ENCODE measurements at regions not wholly inside any gene's neighbourhood (a gene's known extent, or its start where the extent isn't known, plus 50 kb on each side); places are given as distances from the start of the nearest gene placed in this dataset.

GRCh38 chr18:78319961-78320360 is 659.7 kb upstream of the SALL3 start:
- DNase-seq (ENCODE audit: low spot score in 2 of 2): no peak
- no peak for ATAC-seq
- H3K36me3 Mint-ChIP-seq: no peaks in the 10 kb centered on the region
- H3K27ac Mint-ChIP-seq: no peak overlapping the region
- H3K9me3 Mint-ChIP-seq: no peaks in the 10 kb centered on the region

GRCh38 chr18:78321402-78321801 is 658.2 kb upstream of the SALL3 start:
- no peak for ATAC-seq
- H3K27ac Mint-ChIP-seq: no peak overlapping the region
- no peak for DNase-seq (ENCODE audit: low spot score in 2 of 2)
- peaks cover 0 to 5% of the 10 kb centered on the region in 2 donors for H3K9me3 Mint-ChIP-seq
- no peaks in the 10 kb centered on the region for H3K36me3 Mint-ChIP-seq

- no peaks in the 10 kb centered on the region for H3K36me3 Mint-ChIP-seq
- H3K9me3 Mint-ChIP-seq: peaks cover 0 to 5% of the 10 kb centered on the region in 2 donors
- H3K27ac Mint-ChIP-seq: no peak overlapping the region
- ATAC-seq (no peak), DNase-seq (ENCODE audit: low spot score in 2 of 2) (no peak)
Observed at GRCh38 chr18:78323453-78324197, 656.0 kb upstream of the SALL3 start.

- Mint-ChIP-seq H3K27ac (no peak overlapping the region), H3K36me3 (no peaks in the 10 kb centered on the region), H3K9me3 (peaks cover 0 to 5% of the 10 kb centered on the region in 2 donors)
- ATAC-seq (no peak), DNase-seq (ENCODE audit: low spot score in 2 of 2) (no peak)
Observed at GRCh38 chr18:78327643-78328042, 652.0 kb upstream of the SALL3 start.

GRCh38 chr18:78330766-78331165 is 648.9 kb upstream of the SALL3 start:
- ATAC-seq: no peak
- H3K36me3 Mint-ChIP-seq: no peaks in the 10 kb centered on the region
- DNase-seq (ENCODE audit: low spot score in 2 of 2): no peak
- peaks cover 0 to 11% of the 10 kb centered on the region in 2 donors for H3K9me3 Mint-ChIP-seq
- H3K27ac Mint-ChIP-seq: no peak overlapping the region

- no peak for ATAC-seq
- Mint-ChIP-seq H3K27ac (no peak overlapping the region), H3K36me3 (no peaks in the 10 kb centered on the region), H3K9me3 (no peaks in the 10 kb centered on the region)
- DNase-seq (ENCODE audit: low spot score in 2 of 2): no peak
Observed at GRCh38 chr18:78352910-78353309, 626.7 kb upstream of the SALL3 start.

- Mint-ChIP-seq H3K9me3 (no peaks in the 10 kb centered on the region), H3K27ac (no peak overlapping the region), H3K36me3 (no peaks in the 10 kb centered on the region)
- no peak for DNase-seq (ENCODE audit: low spot score in 2 of 2)
- no peak for ATAC-seq
Observed at GRCh38 chr18:78362198-78362597, 617.4 kb upstream of the SALL3 start.

- H3K27ac Mint-ChIP-seq: peak overlapping the region in 1 of 2 donors; percentile 36
Observed at GRCh38 chr18:78363556-78364387, 615.8 kb upstream of the SALL3 start.

GRCh38 chr18:78364388-78364960 is 615.1 kb upstream of the SALL3 start:
- DNase-seq (ENCODE audit: low spot score in 2 of 2): no peak

More at GRCh38 chr18:78363556-78364387, 615.8 kb upstream of the SALL3 start:
- Mint-ChIP-seq H3K9me3 (no peaks in the 10 kb centered on the region), H3K36me3 (no peaks in the 10 kb centered on the region)
- ATAC-seq (no peak), DNase-seq (ENCODE audit: low spot score in 2 of 2) (no peak)

GRCh38 chr18:78367996-78368395 is 611.6 kb upstream of the SALL3 start:
- no peak overlapping the region for H3K27ac Mint-ChIP-seq
- no peak for DNase-seq (ENCODE audit: low spot score in 2 of 2)
- ATAC-seq: no peak
- H3K9me3 Mint-ChIP-seq: no peaks in the 10 kb centered on the region
- no peaks in the 10 kb centered on the region for H3K36me3 Mint-ChIP-seq

More at GRCh38 chr18:78364388-78364960, 615.1 kb upstream of the SALL3 start:
- H3K9me3 Mint-ChIP-seq: no peaks in the 10 kb centered on the region
- ATAC-seq: no peak
- no peaks in the 10 kb centered on the region for H3K36me3 Mint-ChIP-seq
- H3K27ac Mint-ChIP-seq: no peak overlapping the region

GRCh38 chr18:78368726-78369125 is 610.9 kb upstream of the SALL3 start:
- no peak for DNase-seq (ENCODE audit: low spot score in 2 of 2)

GRCh38 chr18:78376046-78376445 is 603.6 kb upstream of the SALL3 start:
- no peak overlapping the region for H3K27ac Mint-ChIP-seq
- ATAC-seq: no peak
- H3K9me3 Mint-ChIP-seq: no peaks in the 10 kb centered on the region
- H3K36me3 Mint-ChIP-seq: no peaks in the 10 kb centered on the region
- DNase-seq (ENCODE audit: low spot score in 2 of 2): no peak

More at GRCh38 chr18:78368726-78369125, 610.9 kb upstream of the SALL3 start:
- no peaks in the 10 kb centered on the region for H3K36me3 Mint-ChIP-seq
- no peaks in the 10 kb centered on the region for H3K9me3 Mint-ChIP-seq
- no peak overlapping the region for H3K27ac Mint-ChIP-seq
- ATAC-seq: no peak

- H3K9me3 Mint-ChIP-seq: peaks cover 0 to under 1% of the 10 kb centered on the region in 2 donors
- no peak for DNase-seq (ENCODE audit: low spot score in 2 of 2)
- no peak overlapping the region for H3K27ac Mint-ChIP-seq
- ATAC-seq: no peak
- H3K36me3 Mint-ChIP-seq: no peaks in the 10 kb centered on the region
Observed at GRCh38 chr18:78378403-78378802, 601.2 kb upstream of the SALL3 start.

GRCh38 chr18:78378983-78379382 is 600.6 kb upstream of the SALL3 start:
- ATAC-seq (no peak), DNase-seq (ENCODE audit: low spot score in 2 of 2) (no peak)
- no peak overlapping the region for H3K27ac Mint-ChIP-seq
- peaks cover 0 to 5% of the 10 kb centered on the region in 2 donors for H3K9me3 Mint-ChIP-seq
- no peaks in the 10 kb centered on the region for H3K36me3 Mint-ChIP-seq

GRCh38 chr18:78390348-78390951 is 589.2 kb upstream of the SALL3 start:
- peaks cover 4 to 25% of the 10 kb centered on the region in 2 donors for H3K36me3 Mint-ChIP-seq
- ATAC-seq (no peak), DNase-seq (ENCODE audit: low spot score in 2 of 2) (no peak)

GRCh38 chr18:78390952-78391348 is 588.7 kb upstream of the SALL3 start:
- H3K27ac Mint-ChIP-seq: no peak overlapping the region
- ATAC-seq (no peak), DNase-seq (ENCODE audit: low spot score in 2 of 2) (no peak)
- peaks cover 4 to 24% of the 10 kb centered on the region in 2 donors for H3K36me3 Mint-ChIP-seq
- H3K9me3 Mint-ChIP-seq: peaks cover 17 to 19% of the 10 kb centered on the region in 2 donors

More at GRCh38 chr18:78390348-78390951, 589.2 kb upstream of the SALL3 start:
- Mint-ChIP-seq H3K27ac (no peak overlapping the region), H3K9me3 (peaks cover 19 to 20% of the 10 kb centered on the region in 2 donors)
